ENCODE measurements at regions not wholly inside any gene's neighbourhood (a gene's known extent, or its start where the extent isn't known, plus 50 kb on each side); places are given as distances from the start of the nearest gene placed in this dataset.

- TF ChIP-seq EZH2phosphoT487 (IDR thresholded peaks at IDR 0.05; ENCODE audit: low read depth) (no peak), CTCF (IDR thresholded peaks at IDR 0.05; ENCODE audit: low read depth, low read length) (no peak)
- Histone ChIP-seq H3K27me3 (ENCODE audit: low read depth, low read length) (no peaks in the 10 kb centered on the region), H2AFZ (ENCODE audit: low read depth, low read length) (no peak overlapping the region), H3K36me3 (replicated peaks; ENCODE audit: low read depth, low read length) (no peaks in the 10 kb centered on the region), H4K20me1 (ENCODE audit: insufficient read depth, low read length) (no peaks in the 10 kb centered on the region), H3K79me2 (ENCODE audit: low read length) (no peaks in the 10 kb centered on the region), H3K9ac (ENCODE audit: low read length) (no peak overlapping the region), H3K4me1 (ENCODE audit: low read length) (peaks cover 7% of the 10 kb centered on the region), H3K4me3 (ENCODE audit: low read length) (no peak overlapping the region), H3K27ac (ENCODE audit: low read length) (no peak overlapping the region), H3K4me2 (ENCODE audit: low read length) (no peak overlapping the region), H3K9me3 (ENCODE audit: insufficient read depth, low read length) (no peaks in the 10 kb centered on the region)
Measured at GRCh38 chr5:135228222-135228621, 170.8 kb downstream of the MACROH2A1 start.

GRCh38 chr5:135227064-135228022 lies 171.7 kb downstream of the MACROH2A1 start:
- H3K9ac ChIP-seq (ENCODE audit: low read length): no peak overlapping the region
- no peak overlapping the region for H3K4me2 ChIP-seq (ENCODE audit: low read length)
- no peak overlapping the region for H3K4me3 ChIP-seq (ENCODE audit: low read length)
- no peaks in the 10 kb centered on the region for H4K20me1 ChIP-seq (ENCODE audit: insufficient read depth, low read length)
- no peaks in the 10 kb centered on the region for H3K36me3 ChIP-seq (replicated peaks; ENCODE audit: low read depth, low read length)
- H3K27me3 ChIP-seq (ENCODE audit: low read depth, low read length): no peaks in the 10 kb centered on the region
- no peaks in the 10 kb centered on the region for H3K9me3 ChIP-seq (ENCODE audit: insufficient read depth, low read length)
- H2AFZ ChIP-seq (ENCODE audit: low read depth, low read length): no peak overlapping the region
- H3K79me2 ChIP-seq (ENCODE audit: low read length): no peaks in the 10 kb centered on the region
- no peak for TF ChIP-seq EZH2phosphoT487 (IDR thresholded peaks at IDR 0.05; ENCODE audit: low read depth)
- no peak for TF ChIP-seq CTCF (IDR thresholded peaks at IDR 0.05; ENCODE audit: low read depth, low read length)
- peaks cover 7% of the 10 kb centered on the region for H3K4me1 ChIP-seq (ENCODE audit: low read length)
- no peak overlapping the region for H3K27ac ChIP-seq (ENCODE audit: low read length)

GRCh38 chr5:135225856-135226560 lies 173.0 kb downstream of the MACROH2A1 start:
- TF ChIP-seq CTCF (IDR thresholded peaks at IDR 0.05; ENCODE audit: low read depth, low read length): no peak
- Histone ChIP-seq H3K36me3 (replicated peaks; ENCODE audit: low read depth, low read length) (no peaks in the 10 kb centered on the region), H2AFZ (ENCODE audit: low read depth, low read length) (no peak overlapping the region), H4K20me1 (ENCODE audit: insufficient read depth, low read length) (no peaks in the 10 kb centered on the region), H3K27ac (ENCODE audit: low read length) (no peak overlapping the region), H3K4me2 (ENCODE audit: low read length) (no peak overlapping the region), H3K4me1 (ENCODE audit: low read length) (peaks cover 7% of the 10 kb centered on the region), H3K9me3 (ENCODE audit: insufficient read depth, low read length) (no peaks in the 10 kb centered on the region), H3K27me3 (ENCODE audit: low read depth, low read length) (no peaks in the 10 kb centered on the region), H3K4me3 (ENCODE audit: low read length) (no peak overlapping the region), H3K9ac (ENCODE audit: low read length) (no peak overlapping the region), H3K79me2 (ENCODE audit: low read length) (no peaks in the 10 kb centered on the region)

- Histone ChIP-seq H2AFZ (ENCODE audit: low read depth, low read length) (no peak overlapping the region), H3K4me1 (ENCODE audit: low read length) (no peaks in the 10 kb centered on the region), H3K9ac (ENCODE audit: low read length) (no peak overlapping the region), H3K9me3 (ENCODE audit: insufficient read depth, low read length) (no peaks in the 10 kb centered on the region), H3K79me2 (ENCODE audit: low read length) (no peaks in the 10 kb centered on the region), H3K27ac (ENCODE audit: low read length) (no peak overlapping the region), H3K36me3 (replicated peaks; ENCODE audit: low read depth, low read length) (no peaks in the 10 kb centered on the region), H3K4me2 (ENCODE audit: low read length) (no peak overlapping the region), H4K20me1 (ENCODE audit: insufficient read depth, low read length) (no peaks in the 10 kb centered on the region), H3K27me3 (ENCODE audit: low read depth, low read length) (no peaks in the 10 kb centered on the region), H3K4me3 (ENCODE audit: low read length) (no peak overlapping the region)
- TF ChIP-seq CTCF (IDR thresholded peaks at IDR 0.05; ENCODE audit: low read depth, low read length) (no peak), EZH2phosphoT487 (IDR thresholded peaks at IDR 0.05; ENCODE audit: low read depth) (no peak)
Measured at GRCh38 chr5:135223891-135224625, 175.0 kb downstream of the MACROH2A1 start.

All from OCI-LY3 (cell line).